Uterus (tissue), 2 donors: ENCODE measurements at regions not wholly inside any gene's neighbourhood (a gene's known extent, or its start where the extent isn't known, plus 50 kb on each side); places are given as distances from the start of the nearest gene placed in this dataset.

Experiments
- POLR2A ChIP-seq, 2 donors: fragments of 450-650 bp; IDR thresholded peaks; one replicate each; pipeline ENCODE4 v1.6.1; 2016; ENCODE audit warnings: antibody characterized with exemption in 2 of 2, mild to moderate bottlenecking in 1 of 2, moderate library complexity in 1 of 2
- TF ChIP-seq, protein P1 (sequence below), 4 experiments: fragments of 200-600 bp in 2 of 4; fragments of 450-650 bp in 2 of 4; sonication (generic) in 2 of 4; IDR thresholded peaks; one replicate each; pipeline ENCODE4 v1.5.1; 2016 to 2019; ENCODE audit warnings: antibody characterized with exemption in 4 of 4, mild to moderate bottlenecking in 2 of 4, moderate library complexity in 1 of 4

DNA sequence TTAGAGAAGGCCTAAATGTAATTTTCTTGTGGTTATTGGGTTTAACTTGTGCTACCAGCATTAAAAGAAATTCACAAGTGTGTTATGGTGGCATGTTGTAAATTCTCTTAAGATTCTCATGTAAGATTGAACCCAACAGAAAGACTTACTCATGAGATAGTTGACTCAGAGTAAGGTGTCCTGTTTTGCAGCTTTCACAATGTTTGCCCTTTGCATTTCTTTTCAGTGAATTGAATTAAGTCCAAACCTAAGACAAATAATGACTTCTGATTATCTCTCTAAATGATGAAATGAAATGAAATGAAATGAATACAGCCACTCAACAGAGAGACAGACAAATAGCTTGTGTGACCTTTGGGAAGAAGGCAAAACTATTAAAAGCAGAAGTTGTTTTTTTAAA lies 1696.9 kb upstream of the WWC1 start:
- TF ChIP-seq, protein P1, sequence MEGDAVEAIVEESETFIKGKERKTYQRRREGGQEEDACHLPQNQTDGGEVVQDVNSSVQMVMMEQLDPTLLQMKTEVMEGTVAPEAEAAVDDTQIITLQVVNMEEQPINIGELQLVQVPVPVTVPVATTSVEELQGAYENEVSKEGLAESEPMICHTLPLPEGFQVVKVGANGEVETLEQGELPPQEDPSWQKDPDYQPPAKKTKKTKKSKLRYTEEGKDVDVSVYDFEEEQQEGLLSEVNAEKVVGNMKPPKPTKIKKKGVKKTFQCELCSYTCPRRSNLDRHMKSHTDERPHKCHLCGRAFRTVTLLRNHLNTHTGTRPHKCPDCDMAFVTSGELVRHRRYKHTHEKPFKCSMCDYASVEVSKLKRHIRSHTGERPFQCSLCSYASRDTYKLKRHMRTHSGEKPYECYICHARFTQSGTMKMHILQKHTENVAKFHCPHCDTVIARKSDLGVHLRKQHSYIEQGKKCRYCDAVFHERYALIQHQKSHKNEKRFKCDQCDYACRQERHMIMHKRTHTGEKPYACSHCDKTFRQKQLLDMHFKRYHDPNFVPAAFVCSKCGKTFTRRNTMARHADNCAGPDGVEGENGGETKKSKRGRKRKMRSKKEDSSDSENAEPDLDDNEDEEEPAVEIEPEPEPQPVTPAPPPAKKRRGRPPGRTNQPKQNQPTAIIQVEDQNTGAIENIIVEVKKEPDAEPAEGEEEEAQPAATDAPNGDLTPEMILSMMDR (IDR thresholded peaks at IDR 0.05), result no peak
- no peak for TF ChIP-seq POLR2A (IDR thresholded peaks at IDR 0.05)
